NCI-H2196 (cell line): ENCODE measurements at regions not wholly inside any gene's neighbourhood (a gene's known extent, or its start where the extent isn't known, plus 50 kb on each side); places are given as distances from the start of the nearest gene placed in this dataset.
"Not testable (repeated sequence)": the region's sequence is repeated elsewhere in the genome, so short reads cannot be mapped to it uniquely, and the experiment has no call there.

ENCODE experiments used
- DNase-seq: peaks from one replicate; lab custom pipeline; 2025; ENCODE audit not compliant: unreplicated experiment; lab: John Stamatoyannopoulos, UW

GRCh38 chr9:80509358-80509757 is 937.6 kb downstream of the TLE4 start:
- DNase-seq, result no peak

- no peak for DNase-seq
Measured at GRCh38 chr9:80507611-80508010, 935.8 kb downstream of the TLE4 start.

GRCh38 chr9:80504601-80505230 is 933.0 kb downstream of the TLE4 start:
- DNase-seq, result no peak

- no peak for DNase-seq
Measured at GRCh38 chr9:80503671-80504281, 932.0 kb downstream of the TLE4 start.

DNA sequence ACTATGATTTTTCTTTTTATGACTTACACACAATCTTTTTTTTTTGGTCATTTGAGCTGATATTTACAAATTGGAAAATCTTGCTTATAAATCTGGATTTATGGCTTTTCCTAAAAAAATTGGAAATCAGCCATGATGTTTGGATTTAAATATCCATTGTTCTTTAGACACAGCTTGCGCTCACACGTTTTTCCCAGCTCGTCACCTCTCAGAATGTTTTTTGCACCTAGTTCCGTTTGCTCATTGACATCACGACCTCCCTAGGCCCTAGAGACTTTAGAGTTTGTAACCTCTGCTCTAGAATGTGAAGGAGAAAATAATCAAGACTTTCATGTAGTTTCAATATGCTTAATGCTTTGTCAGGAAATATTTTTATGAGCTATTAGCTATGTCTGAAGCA is 930.5 kb downstream of the TLE4 start:
- DNase-seq, result no peak

GRCh38 chr9:80501635-80502034 is 929.9 kb downstream of the TLE4 start:
- DNase-seq, result no peak

DNA sequence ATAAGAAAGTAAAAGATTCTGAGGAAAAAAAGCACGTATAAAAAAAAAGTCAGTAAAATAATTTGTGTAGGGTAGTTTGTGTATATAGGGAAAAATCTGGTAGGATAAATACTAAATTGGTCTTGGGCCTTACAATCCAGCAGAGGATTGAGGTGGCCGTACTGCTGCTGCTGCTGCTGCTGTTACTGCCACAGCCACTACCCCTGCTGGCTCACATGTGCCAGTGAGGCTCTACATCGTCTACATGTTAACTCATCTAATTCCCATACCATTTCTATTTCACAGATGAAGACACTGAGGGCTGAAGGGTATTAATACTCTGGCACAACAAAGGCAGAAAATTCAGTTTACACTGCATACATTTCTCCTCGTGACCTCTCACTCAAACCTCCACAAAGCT is 928.5 kb downstream of the TLE4 start:
- DNase-seq, result no peak

GRCh38 chr9:80498001-80498555 is 926.3 kb downstream of the TLE4 start:
- no peak for DNase-seq

DNA sequence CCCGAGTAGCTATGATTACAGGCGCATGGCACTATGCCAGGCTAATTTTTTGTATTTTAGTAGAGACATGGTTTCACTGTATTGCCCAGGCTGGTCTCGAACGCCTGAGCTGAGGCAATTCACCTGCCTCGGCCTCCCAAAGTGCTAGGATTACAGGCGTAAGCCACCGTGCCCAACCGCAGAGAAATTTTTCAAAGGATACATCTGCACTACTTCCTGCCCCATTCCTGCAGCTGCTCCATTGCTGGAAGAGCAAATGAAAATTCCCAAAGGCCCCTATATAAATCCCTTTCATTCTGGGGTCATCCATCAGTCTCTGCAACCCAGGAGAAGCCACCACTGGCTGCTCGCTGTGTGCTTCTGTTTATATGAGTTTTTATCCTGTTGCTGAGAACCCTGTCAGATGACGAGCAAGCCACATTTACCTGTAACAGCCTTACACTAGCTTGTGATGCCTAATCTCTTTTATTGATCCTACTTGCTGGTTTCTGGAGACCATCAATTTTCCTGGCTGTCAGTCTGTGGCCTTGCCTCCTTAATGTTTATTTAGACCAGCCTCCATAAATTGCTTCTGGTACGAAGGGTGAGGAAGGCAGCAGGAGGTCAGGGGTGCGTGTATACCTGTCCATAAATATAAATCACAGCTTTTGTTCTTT is 925.3 kb downstream of the TLE4 start:
- no peak for DNase-seq

DNA sequence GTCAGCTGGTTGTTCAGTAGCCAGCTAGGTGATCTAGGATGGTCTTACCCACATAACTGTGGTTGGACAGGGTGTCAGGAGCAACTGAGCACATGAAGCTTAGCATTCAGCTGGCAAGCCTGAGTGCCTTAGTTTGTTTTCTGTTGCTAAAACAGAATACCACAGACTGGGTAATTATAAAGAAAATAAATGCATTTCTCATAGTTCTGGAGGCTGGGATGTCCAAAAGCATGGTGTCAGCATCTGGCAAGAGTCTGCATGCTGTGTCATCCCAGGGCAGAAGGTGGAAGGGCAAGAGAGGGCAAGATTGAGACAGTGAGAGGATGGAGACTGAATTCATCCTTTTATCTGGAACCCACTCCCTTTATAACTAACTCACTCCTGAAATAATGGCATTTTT is 921.5 kb downstream of the TLE4 start:
- no peak for DNase-seq

DNA sequence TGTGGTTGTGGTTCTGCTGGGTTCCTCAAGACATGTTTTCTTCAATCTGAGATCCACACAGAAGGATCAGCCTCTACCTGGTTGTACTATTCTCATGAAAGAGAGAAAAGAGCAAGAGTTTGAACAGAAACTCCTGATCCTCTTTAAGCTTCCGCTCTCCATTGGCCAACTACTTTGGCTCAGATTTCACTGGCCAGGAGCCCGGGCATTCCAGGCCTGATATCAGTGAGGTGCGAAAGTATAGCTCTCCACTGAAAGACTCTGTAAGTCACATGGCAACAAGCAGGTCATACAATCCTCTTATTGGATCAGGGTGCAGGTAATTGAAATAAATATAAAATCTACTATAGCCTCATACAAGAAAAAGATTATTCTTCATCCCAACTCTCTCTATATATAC is 920.5 kb downstream of the TLE4 start:
- DNase-seq, result peak; percentile 28

DNA sequence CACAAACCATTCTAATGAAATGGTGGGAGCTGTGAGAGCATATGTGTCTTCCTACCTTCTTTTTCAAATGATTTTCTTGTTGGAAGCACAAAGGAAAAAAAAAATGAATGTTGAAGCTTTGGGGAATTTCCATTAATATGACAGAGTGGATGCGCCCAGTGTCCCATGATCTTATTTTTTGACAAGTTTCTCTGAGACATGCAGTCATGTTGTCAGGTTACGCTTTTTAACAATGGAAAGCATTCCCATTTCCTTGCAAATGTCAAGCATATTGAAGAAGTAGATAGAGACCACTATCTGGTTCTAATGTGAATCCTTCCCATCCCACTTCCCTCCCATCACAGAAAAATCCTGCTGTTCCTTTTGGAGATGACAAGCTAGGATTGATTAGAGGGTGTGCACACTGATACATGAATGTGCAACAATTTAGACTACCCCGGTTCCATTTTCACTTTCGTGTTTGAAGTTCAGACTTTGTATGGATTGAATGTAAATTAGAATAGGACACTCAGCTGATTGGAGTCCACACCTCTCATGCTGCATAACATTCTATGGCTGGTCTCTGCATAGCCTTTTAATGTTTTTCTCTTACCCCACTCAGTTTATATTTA is 919.4 kb downstream of the TLE4 start:
- DNase-seq, result no peak

DNA sequence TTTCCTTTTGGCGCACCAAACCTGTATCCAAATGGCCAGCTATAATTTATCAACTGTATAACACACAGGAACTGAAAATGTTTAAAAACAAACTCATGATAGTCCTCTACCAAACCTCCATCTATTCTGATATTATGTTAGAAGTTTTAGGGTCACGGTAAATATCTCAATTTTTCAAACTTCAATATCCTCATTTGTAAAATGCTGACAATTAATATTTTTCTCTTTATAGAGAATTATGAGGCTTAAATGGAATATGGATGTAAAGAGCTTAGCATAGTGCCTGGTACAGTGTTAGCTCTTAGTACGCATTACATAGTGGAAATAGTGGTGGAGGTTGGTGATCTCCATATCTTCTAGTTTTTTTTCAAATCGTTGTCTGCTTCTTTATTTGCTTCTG is 917.6 kb downstream of the TLE4 start:
- no peak for DNase-seq

- no peak for DNase-seq
Measured at GRCh38 chr9:80485420-80486250, 913.9 kb downstream of the TLE4 start.

DNA sequence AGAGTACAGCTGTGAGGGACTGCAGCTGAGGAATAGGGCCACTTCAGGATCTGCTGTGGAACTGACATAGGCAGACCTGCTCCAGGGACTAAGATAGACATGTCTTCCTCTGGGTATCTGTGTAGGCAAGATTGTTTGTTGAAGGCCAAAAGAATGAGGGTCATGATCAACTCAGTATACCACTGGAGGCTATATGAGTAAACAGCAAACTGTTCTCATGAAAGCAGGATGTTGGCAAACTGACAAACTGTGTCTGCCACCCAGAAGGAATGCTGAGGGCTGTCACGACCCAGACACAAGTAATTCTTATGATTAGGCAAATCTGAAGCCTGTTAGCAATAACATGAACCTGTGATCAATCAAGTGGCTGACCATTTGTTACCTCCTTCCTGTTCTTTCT is 910.5 kb downstream of the TLE4 start:
- DNase-seq, result not testable (repeated sequence)

GRCh38 chr9:80467632-80468031 is 895.9 kb downstream of the TLE4 start:
- DNase-seq, result no peak

DNA sequence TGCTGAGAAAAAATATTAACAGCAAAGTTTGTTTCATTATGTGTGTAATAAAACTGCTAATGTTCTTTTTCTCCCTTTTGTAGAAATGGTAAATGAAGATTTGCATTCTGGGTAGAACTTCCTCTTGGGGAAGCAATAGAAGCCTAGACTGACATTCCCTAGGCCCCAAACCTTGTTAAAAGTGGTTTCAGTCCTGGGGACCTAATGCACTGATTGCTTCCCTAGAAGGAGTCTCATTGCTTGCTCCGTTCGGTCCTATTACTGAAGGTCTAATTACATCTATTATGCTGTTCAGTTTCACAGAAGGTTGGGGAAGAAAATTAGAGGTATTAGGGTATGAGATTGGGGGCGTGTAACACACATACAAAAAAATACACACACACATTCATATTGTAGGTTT is 893.8 kb downstream of the TLE4 start:
- DNase-seq, result no peak

DNA sequence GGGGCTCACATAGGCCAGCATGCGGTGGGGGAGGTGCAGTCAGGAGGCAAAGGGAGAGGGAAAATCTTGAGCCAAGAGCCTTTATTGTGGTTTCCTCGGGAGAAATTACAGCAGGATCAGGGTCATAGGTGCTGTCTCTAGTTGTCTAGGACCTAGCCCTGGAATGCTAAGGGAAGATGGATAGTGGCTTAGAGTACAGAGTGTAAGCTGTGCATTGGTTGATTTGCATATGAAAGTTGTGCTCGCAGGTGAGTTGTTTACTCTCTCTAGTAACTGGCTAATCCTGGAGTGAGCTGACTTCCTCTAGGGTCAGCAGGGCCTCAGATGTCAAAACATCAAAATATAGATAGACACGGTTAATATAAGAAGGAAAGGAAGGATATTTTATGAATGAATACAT is 877.7 kb downstream of the TLE4 start:
- DNase-seq, result no peak

DNA sequence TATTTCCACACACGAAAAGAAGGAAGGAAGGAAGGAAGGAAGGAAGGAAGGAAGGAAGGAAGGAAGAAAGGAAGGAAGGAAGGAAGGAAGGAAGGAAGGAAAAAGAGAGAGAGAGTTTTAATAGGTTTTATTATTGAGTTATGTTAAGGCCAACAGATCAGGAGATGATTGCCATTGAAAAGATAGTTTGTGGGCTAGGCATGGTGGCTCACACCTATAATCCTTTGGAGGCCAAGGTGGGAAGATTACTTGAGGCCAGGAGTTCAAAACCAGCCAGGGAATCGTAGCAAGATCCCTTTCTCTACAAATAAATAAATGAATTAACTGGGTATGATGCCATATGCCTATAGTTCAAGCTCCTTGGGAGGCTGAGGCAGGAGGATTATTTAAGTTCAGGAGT is 877.2 kb downstream of the TLE4 start:
- DNase-seq, result no peak

DNA sequence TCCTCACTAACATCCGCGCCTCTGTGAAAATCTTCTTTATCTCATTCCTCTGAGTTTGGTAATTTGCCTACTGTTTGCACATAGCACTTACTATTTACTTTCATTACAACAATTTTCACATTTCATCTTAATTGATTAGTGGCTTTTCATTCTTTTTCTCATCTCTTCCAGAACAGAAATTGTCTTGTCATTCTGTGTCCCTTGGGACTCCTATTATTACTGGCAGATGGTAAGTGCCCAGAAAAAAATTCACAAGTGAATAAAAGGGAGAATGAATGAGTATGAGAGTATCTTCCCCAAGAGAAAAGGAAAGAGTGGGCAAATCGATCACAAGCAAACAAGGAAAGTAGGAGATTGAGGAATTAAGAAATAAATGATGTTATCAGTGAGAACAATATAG is 876.1 kb downstream of the TLE4 start:
- DNase-seq, result no peak

- DNase-seq, result no peak
Measured at GRCh38 chr9:80440724-80441123, 869.0 kb downstream of the TLE4 start.
